HEK293 (cell line): ENCODE measurements at regions not wholly inside any gene's neighbourhood (a gene's known extent, or its start where the extent isn't known, plus 50 kb on each side); places are given as distances from the start of the nearest gene placed in this dataset.

Experiments used
- CTCF ChIP-seq: fragments of 450-650 bp; formaldehyde crosslinking; IDR thresholded peaks from 2 replicates; pipeline ENCODE4 v1.5.1; 2016; ENCODE audit warnings: missing biosample characterization, missing genetic modification characterization
- REST ChIP-seq: fragments of 450-650 bp; formaldehyde crosslinking; IDR thresholded peaks from 2 replicates; pipeline ENCODE4 v1.5.1; 2016; ENCODE audit warnings: missing biosample characterization, missing genetic modification characterization
- ZBTB17 ChIP-seq: fragments of 450-650 bp; formaldehyde crosslinking; IDR thresholded peaks from 2 replicates; pipeline ENCODE4 v1.5.1; 2016; ENCODE audit warnings: missing biosample characterization, missing genetic modification characterization
- ZNF184 ChIP-seq: fragments of 450-650 bp; IDR thresholded peaks from 2 replicates; pipeline ENCODE4 v1.5.1; 2018; ENCODE audit warnings: missing biosample characterization, mild to moderate bottlenecking, missing genetic modification characterization
- ZNF274 ChIP-seq, 2 experiments: fragments of 200-500 bp in 1 of 2; fragments of 450-650 bp in 1 of 2; sonication (Bioruptor generic) in 1 of 2; formaldehyde crosslinking in 1 of 2; IDR thresholded peaks; 2 replicates each; pipeline versions ENCODE4 v1.5.1 to v1.6.1; 2014 to 2016; ENCODE audit warnings: borderline replicate concordance in 1 of 2, inconsistent platforms in 1 of 2, low read length in 1 of 2, missing biosample characterization in 1 of 2, missing genetic modification characterization in 1 of 2
- ZNF366 ChIP-seq: fragments of 450-650 bp; formaldehyde crosslinking; conservative IDR thresholded peaks from 2 replicates; pipeline ENCODE4 v1.5.1; 2016; ENCODE audit warnings: missing biosample characterization, missing genetic modification characterization
- ZNF398 ChIP-seq: fragments of 450-650 bp; formaldehyde crosslinking; IDR thresholded peaks from 2 replicates; pipeline ENCODE4 v1.5.1; 2017; ENCODE audit warnings: missing biosample characterization, missing genetic modification characterization
- ZNF423 ChIP-seq: fragments of 450-650 bp; formaldehyde crosslinking; IDR thresholded peaks from 2 replicates; pipeline ENCODE4 v1.5.1; 2016; ENCODE audit warnings: missing biosample characterization, missing genetic modification characterization
- ZNF426 ChIP-seq: fragments of 450-650 bp; formaldehyde crosslinking; IDR thresholded peaks from 2 replicates; pipeline ENCODE4 v1.5.1; 2017; ENCODE audit warnings: missing biosample characterization, missing genetic modification characterization, mild to moderate bottlenecking, inconsistent platforms, moderate library complexity
- ZNF530 ChIP-seq: fragments of 450-650 bp; formaldehyde crosslinking; IDR thresholded peaks from 2 replicates; pipeline ENCODE4 v1.5.1; 2016; ENCODE audit warnings: low read depth, missing biosample characterization, missing genetic modification characterization
- ZNF639 ChIP-seq: fragments of 450-650 bp; formaldehyde crosslinking; IDR thresholded peaks from 2 replicates; pipeline ENCODE4 v1.5.1; 2016; ENCODE audit warnings: missing biosample characterization, missing genetic modification characterization
- ZNF701 ChIP-seq: fragments of 450-650 bp; formaldehyde crosslinking; IDR thresholded peaks from 2 replicates; pipeline ENCODE4 v1.5.1; 2016; ENCODE audit warnings: missing biosample characterization, missing genetic modification characterization
- ZNF777 ChIP-seq: fragments of 450-650 bp; formaldehyde crosslinking; IDR thresholded peaks from 2 replicates; pipeline ENCODE4 v1.5.1; 2017; ENCODE audit warnings: missing biosample characterization, missing genetic modification characterization, borderline replicate concordance
- ZNF785 ChIP-seq: fragments of 450-650 bp; formaldehyde crosslinking; IDR thresholded peaks from 2 replicates; pipeline ENCODE4 v1.5.1; 2016; ENCODE audit warnings: missing biosample characterization, missing genetic modification characterization

GRCh38 chr6:115750292-115750691 is 310.4 kb downstream of the FRK start:
- TF ChIP-seq CTCF (tag by site-specific recombination) (no peak), ZNF785 (no peak), ZBTB17 (tag by site-specific recombination) (no peak), ZNF639 (no peak), ZNF777 (tag by site-specific recombination) (no peak), ZNF398 (no peak), ZNF423 (tag by site-specific recombination) (no peak), ZNF701 (tag by site-specific recombination) (no peak), REST (tag by site-specific recombination) (no peak), ZNF530 (tag by site-specific recombination) (no peak), ZNF366 (no peak), ZNF426 (tag by site-specific recombination) (no peak), ZNF184 (tag by site-specific recombination) (no peak), ZNF274 (IDR thresholded peaks at IDR 0.05; ENCODE audit: low read length) (no peak), ZNF274 (tag by site-specific recombination; IDR thresholded peaks at IDR 0.05; ENCODE audit: borderline replicate concordance) (no peak)
